GM23338 (cell line): ENCODE measurements at regions not wholly inside any gene's neighbourhood (a gene's known extent, or its start where the extent isn't known, plus 50 kb on each side); places are given as distances from the start of the nearest gene placed in this dataset.

Source experiments
- ATAC-seq: fragments of 200-7000 bp; cut with Tn5 transposase; 3 replicates; pipeline ENCODE4 v1.9.1; 2020
- DNase-seq: peaks from one replicate; pipeline ENCODE4 v3.0.0-alpha.2; 2015; ENCODE audit warnings: low spot score
- H2AFZ ChIP-seq: fragments of 200-600 bp; sonication (generic); 2 replicates; pipeline ENCODE4 v1.8.0; 2016; ENCODE audit warnings: antibody characterized with exemption, mild to moderate bottlenecking, moderate library complexity
- H3F3A ChIP-seq: fragments of 200-600 bp; sonication (generic); replicated peaks from 2 replicates; pipeline ENCODE4 v1.8.0; 2017; ENCODE audit warnings: antibody characterized with exemption, mixed run types, low read depth
- H3K27ac ChIP-seq: fragments of 200-600 bp; sonication (generic); 2 replicates; pipeline ENCODE4 v1.6.1; 2016; ENCODE audit warnings: low read depth
- H3K27me3 ChIP-seq: fragments of 200-600 bp; sonication (generic); 2 replicates; pipeline ENCODE4 v1.8.0; 2016; ENCODE audit warnings: mild to moderate bottlenecking, mixed run types, moderate library complexity; ENCODE audit not compliant: insufficient read depth
- H3K36me3 ChIP-seq: fragments of 200-600 bp; sonication (generic); 2 replicates; pipeline ENCODE4 v1.8.0; 2016; ENCODE audit warnings: mild to moderate bottlenecking; ENCODE audit not compliant: insufficient read depth
- H3K4me1 ChIP-seq: fragments of 200-600 bp; sonication (generic); 2 replicates; pipeline ENCODE4 v1.8.0; 2016; ENCODE audit warnings: mild to moderate bottlenecking, moderate library complexity; ENCODE audit not compliant: insufficient read depth
- H3K4me2 ChIP-seq: fragments of 200-600 bp; sonication (generic); 2 replicates; pipeline ENCODE4 v1.7.1; 2017; ENCODE audit warnings: mixed run types
- H3K4me3 ChIP-seq: fragments of 200-600 bp; sonication (generic); 2 replicates; pipeline ENCODE4 v1.6.1; 2016; ENCODE audit warnings: mixed run types
- H3K79me2 ChIP-seq: fragments of 200-600 bp; sonication (generic); replicated peaks from 2 replicates; pipeline ENCODE4 v1.8.0; 2017; ENCODE audit warnings: mild to moderate bottlenecking; ENCODE audit not compliant: insufficient read depth
- H3K9me2 ChIP-seq: fragments of 200-600 bp; sonication (generic); 2 replicates; pipeline ENCODE4 v1.8.0; 2017; ENCODE audit not compliant: insufficient read depth
- H4K20me1 ChIP-seq: fragments of 200-600 bp; sonication (generic); replicated peaks from 2 replicates; pipeline ENCODE4 v1.8.0; 2017; ENCODE audit warnings: mild to moderate bottlenecking; ENCODE audit not compliant: insufficient read depth
- H3K27ac Mint-ChIP-seq: 2 replicates; pipeline ENCODE4 v1.8.0; 2020; ENCODE audit warnings: inconsistent platforms, mild to moderate bottlenecking, moderate library complexity, mixed read lengths
- H3K27me3 Mint-ChIP-seq: 3 replicates; pipeline ENCODE4 v1.8.0; 2022; ENCODE audit warnings: low read depth, mild to moderate bottlenecking, moderate library complexity, mixed read lengths, inconsistent platforms; ENCODE audit not compliant: insufficient read depth, poor library complexity
- H3K36me3 Mint-ChIP-seq: 3 replicates; pipeline ENCODE4 v1.8.0; 2021; ENCODE audit warnings: low read depth, mild to moderate bottlenecking, inconsistent platforms, moderate library complexity, mixed read lengths
- H3K4me1 Mint-ChIP-seq: 3 replicates; pipeline ENCODE4 v1.8.0; 2020; ENCODE audit warnings: mild to moderate bottlenecking, inconsistent platforms, mixed read lengths
- H3K4me3 Mint-ChIP-seq: 3 replicates; pipeline ENCODE4 v1.8.0; 2021; ENCODE audit warnings: moderate library complexity, mild to moderate bottlenecking, inconsistent platforms, mixed read lengths
- H3K9me3 Mint-ChIP-seq: 3 replicates; pipeline ENCODE4 v1.8.0; 2020; ENCODE audit warnings: moderate library complexity, mild to moderate bottlenecking, inconsistent platforms, mixed read lengths
- CREB1 ChIP-seq: fragments of 250-450 bp; sonication (Bioruptor Pico); IDR thresholded peaks from 2 replicates; pipeline ENCODE4 v1.5.0; 2020; ENCODE audit warnings: low read depth, mild to moderate bottlenecking, moderate library complexity
- CTCF ChIP-seq, 2 experiments: fragments of 200-600 bp in 1 of 2; sonication (generic) in 1 of 2; conservative IDR thresholded peaks; 2 replicates each; pipeline versions ENCODE4 v1.5.1 to v1.6.1; 2016 to 2017; ENCODE audit warnings: antibody characterized with exemption in 2 of 2, low read depth in 2 of 2, mild to moderate bottlenecking in 2 of 2, moderate library complexity in 1 of 2
- ETS1 ChIP-seq: IDR thresholded peaks from 2 replicates; pipeline ENCODE4 v1.6.1; 2016; ENCODE audit warnings: antibody characterized with exemption
- EZH2 ChIP-seq: fragments of 200-600 bp; sonication (generic); IDR thresholded peaks from one replicate; pipeline ENCODE4 v1.8.0; 2017; ENCODE audit warnings: antibody characterized with exemption, mild to moderate bottlenecking, low read depth; ENCODE audit not compliant: unreplicated experiment
- EZH2phosphoT487 ChIP-seq: fragments of 200-600 bp; sonication (generic); IDR thresholded peaks from one replicate; pipeline ENCODE4 v1.8.1; 2018; ENCODE audit warnings: antibody characterized with exemption; ENCODE audit not compliant: unreplicated experiment
- JUNB ChIP-seq: IDR thresholded peaks from one replicate; pipeline ENCODE4 v1.6.1; 2016; ENCODE audit warnings: antibody characterized with exemption; ENCODE audit not compliant: unreplicated experiment
- NANOG ChIP-seq: IDR thresholded peaks from 2 replicates; pipeline ENCODE4 v1.6.1; 2016; ENCODE audit warnings: antibody characterized with exemption, borderline replicate concordance
- POLR2AphosphoS5 ChIP-seq: IDR thresholded peaks from 2 replicates; pipeline ENCODE4 v1.6.1; 2016; ENCODE audit warnings: antibody characterized with exemption, low read depth
- REST ChIP-seq: IDR thresholded peaks from one replicate; pipeline ENCODE4 v1.6.1; 2018; ENCODE audit warnings: antibody characterized with exemption; ENCODE audit not compliant: unreplicated experiment
- STAT1 ChIP-seq: IDR thresholded peaks from one replicate; pipeline ENCODE4 v1.6.1; 2016; ENCODE audit warnings: antibody characterized with exemption; ENCODE audit not compliant: unreplicated experiment
- ZNF114 ChIP-seq: fragments of 250-450 bp; sonication (Bioruptor Pico); IDR thresholded peaks from 2 replicates; pipeline ENCODE4 v1.5.0; 2020; ENCODE audit warnings: mild to moderate bottlenecking, moderate library complexity
- ZNF331 ChIP-seq: fragments of 250-450 bp; sonication (Bioruptor Pico); IDR thresholded peaks from 2 replicates; pipeline ENCODE4 v1.5.0; 2020; ENCODE audit warnings: low read depth, mild to moderate bottlenecking, moderate library complexity
- ZNF462 ChIP-seq: fragments of 250-450 bp; sonication (Bioruptor Pico); IDR thresholded peaks from 2 replicates; pipeline ENCODE4 v1.5.0; 2020; ENCODE audit warnings: mild to moderate bottlenecking, moderate library complexity

- Mint-ChIP-seq H3K27me3 (no peaks in the 10 kb centered on the region), H3K27ac (no peak overlapping the region), H3K36me3 (no peaks in the 10 kb centered on the region), H3K4me3 (no peak overlapping the region), H3K4me1 (no peaks in the 10 kb centered on the region; the same call in 2 of the 3 replicates), H3K9me3 (no peaks in the 10 kb centered on the region)
- Histone ChIP-seq H3K4me3 (no peak overlapping the region), H4K20me1 (no peaks in the 10 kb centered on the region), H3K4me1 (no peaks in the 10 kb centered on the region), H3K27me3 (no peaks in the 10 kb centered on the region), H2AFZ (no peak overlapping the region), H3K79me2 (no peaks in the 10 kb centered on the region), H3K36me3 (no peaks in the 10 kb centered on the region), H3F3A (no peaks in the 10 kb centered on the region), H3K4me2 (no peak overlapping the region), H3K27ac (no peak overlapping the region), H3K9me2 (no peaks in the 10 kb centered on the region)
- no peak for TF ChIP-seq ZNF114 (CRISPR knock-in tag)
- no peak for TF ChIP-seq ETS1
- TF ChIP-seq CREB1 (CRISPR knock-in tag), result no peak
- no peak for TF ChIP-seq ZNF462 (CRISPR knock-in tag)
- no peak for TF ChIP-seq ZNF331 (CRISPR knock-in tag)
- no peak for TF ChIP-seq POLR2AphosphoS5
- TF ChIP-seq REST, result no peak
- TF ChIP-seq NANOG, result no peak
- no peak for TF ChIP-seq EZH2
- no peak for TF ChIP-seq EZH2phosphoT487
- TF ChIP-seq CTCF (conservative IDR thresholded peaks at IDR 0.05; ENCODE audit: low read depth in 2 of 2), result no peak
- no peak for TF ChIP-seq JUNB
- TF ChIP-seq STAT1, result no peak
- no peak for ATAC-seq
- DNase-seq, result no peak
Observed at GRCh38 chr6:6495851-6496250, 92.7 kb upstream of the LY86 start.
